Colonic mucosa (tissue), 4 donors: ENCODE measurements at regions not wholly inside any gene's neighbourhood (a gene's known extent, or its start where the extent isn't known, plus 50 kb on each side); places are given as distances from the start of the nearest gene placed in this dataset.
"Not testable (repeated sequence)": the region's sequence is repeated elsewhere in the genome, so short reads cannot be mapped to it uniquely, and the experiment has no call there.

Experiments
- DNase-seq: peaks from one replicate; pipeline ENCODE4 v3.0.0-alpha.2; 2020
- H3K27ac ChIP-seq: fragments of 200-600 bp; one replicate; pipeline ENCODE4 v1.8.0; 2021
- H3K27me3 ChIP-seq: fragments of 200-600 bp; one replicate; pipeline ENCODE4 v1.8.0; 2021
- H3K36me3 ChIP-seq: fragments of 200-600 bp; one replicate; pipeline ENCODE4 v1.8.0; 2021
- H3K4me1 ChIP-seq: fragments of 200-600 bp; one replicate; pipeline ENCODE4 v1.8.0; 2021; ENCODE audit warnings: mild to moderate bottlenecking
- H3K4me3 ChIP-seq: fragments of 200-600 bp; one replicate; pipeline ENCODE4 v1.8.0; 2021
- H3K9ac ChIP-seq, 2 donors: one replicate each; pipeline ENCODE4 v1.7.0; 2013; ENCODE audit warnings: control low read depth in 2 of 2, low read depth in 2 of 2, low read length in 2 of 2
- H3K9me3 ChIP-seq: fragments of 200-600 bp; one replicate; pipeline ENCODE4 v1.8.0; 2021
- CTCF ChIP-seq: fragments of 200-600 bp; IDR thresholded peaks from one replicate; pipeline ENCODE4 v1.8.0; 2022; ENCODE audit warnings: antibody characterized with exemption, mild to moderate bottlenecking
- intact Hi-C: fragments of 100-400 bp; cut with DNase I; formaldehyde crosslinking; loops from one replicate; pipeline ENCODE4 v1.14.1; 2022
- donor health status: healthy.
- donor health status: DM: no; HTN: no; CAD: no.
- donor health status: DM: no; HTN: no; CAD: no.

- Histone ChIP-seq H3K36me3 (no peaks in the 10 kb centered on the region), H3K9ac (no peak overlapping the region), H3K27ac (no peak overlapping the region), H3K9me3 (no peaks in the 10 kb centered on the region), H3K4me3 (no peak overlapping the region), H3K4me1 (no peaks in the 10 kb centered on the region), H3K27me3 (no peaks in the 10 kb centered on the region)
- DNase-seq, result no peak
- TF ChIP-seq CTCF, result no peak
- intact Hi-C loops, result no loop called here
These were observed 115.1 kb upstream of the CXADR start for GRCh38 chr21:17397703-17398102.

- intact Hi-C loops, result not testable (repeated sequence)
These were observed 113.9 kb upstream of the CXADR start for GRCh38 chr21:17398954-17399353.

GRCh38 chr21:17402937-17403336, 109.9 kb upstream of the CXADR start:
- Histone ChIP-seq H3K4me1 (no peaks in the 10 kb centered on the region), H3K27me3 (no peaks in the 10 kb centered on the region), H3K9ac (no peak overlapping the region), H3K4me3 (no peak overlapping the region), H3K36me3 (no peaks in the 10 kb centered on the region), H3K27ac (no peak overlapping the region), H3K9me3 (no peaks in the 10 kb centered on the region)
- no peak for TF ChIP-seq CTCF
- intact Hi-C loops, result no loop called here
- no peak for DNase-seq

More at GRCh38 chr21:17398954-17399353, 113.9 kb upstream of the CXADR start:
- not testable (repeated sequence) for H3K9ac ChIP-seq, H3K4me3 ChIP-seq, DNase-seq, H3K9me3 ChIP-seq, H3K27me3 ChIP-seq, H3K36me3 ChIP-seq, H3K27ac ChIP-seq, H3K4me1 ChIP-seq

GRCh38 chr21:17406202-17406601, 106.6 kb upstream of the CXADR start:
- DNase-seq, result no peak
- TF ChIP-seq CTCF, result no peak

GRCh38 chr21:17414766-17415165, 98.1 kb upstream of the CXADR start:
- H3K36me3 ChIP-seq, result no peaks in the 10 kb centered on the region
- no peaks in the 10 kb centered on the region for H3K27me3 ChIP-seq
- DNase-seq, result no peak
- no peak overlapping the region for H3K4me3 ChIP-seq
- H3K27ac ChIP-seq, result no peak overlapping the region
- no peaks in the 10 kb centered on the region for H3K4me1 ChIP-seq
- H3K9ac ChIP-seq, result no peak overlapping the region
- no peaks in the 10 kb centered on the region for H3K9me3 ChIP-seq
- TF ChIP-seq CTCF, result no peak
- intact Hi-C loops, result no loop called here

More at GRCh38 chr21:17406202-17406601, 106.6 kb upstream of the CXADR start:
- intact Hi-C loops, result no loop called here
- Histone ChIP-seq H3K36me3 (no peaks in the 10 kb centered on the region), H3K27me3 (no peaks in the 10 kb centered on the region), H3K27ac (no peak overlapping the region), H3K4me1 (no peaks in the 10 kb centered on the region), H3K9me3 (no peaks in the 10 kb centered on the region), H3K4me3 (no peak overlapping the region), H3K9ac (no peak overlapping the region)

- H3K9ac ChIP-seq, result no peak overlapping the region
- H3K4me1 ChIP-seq, result no peaks in the 10 kb centered on the region
- no peaks in the 10 kb centered on the region for H3K36me3 ChIP-seq
- DNase-seq, result no peak
- no peak overlapping the region for H3K27ac ChIP-seq
- no peaks in the 10 kb centered on the region for H3K9me3 ChIP-seq
- no peak for TF ChIP-seq CTCF
- no peaks in the 10 kb centered on the region for H3K27me3 ChIP-seq
- no peak overlapping the region for H3K4me3 ChIP-seq
- intact Hi-C loops, result no loop called here
These were observed 96.7 kb upstream of the CXADR start for GRCh38 chr21:17416139-17416538.
